ENCODE measurements at regions not wholly inside any gene's neighbourhood (a gene's known extent, or its start where the extent isn't known, plus 50 kb on each side); places are given as distances from the start of the nearest gene placed in this dataset.
"Not testable (repeated sequence)": the region's sequence is repeated elsewhere in the genome, so short reads cannot be mapped to it uniquely, and the experiment has no call there.

DNA sequence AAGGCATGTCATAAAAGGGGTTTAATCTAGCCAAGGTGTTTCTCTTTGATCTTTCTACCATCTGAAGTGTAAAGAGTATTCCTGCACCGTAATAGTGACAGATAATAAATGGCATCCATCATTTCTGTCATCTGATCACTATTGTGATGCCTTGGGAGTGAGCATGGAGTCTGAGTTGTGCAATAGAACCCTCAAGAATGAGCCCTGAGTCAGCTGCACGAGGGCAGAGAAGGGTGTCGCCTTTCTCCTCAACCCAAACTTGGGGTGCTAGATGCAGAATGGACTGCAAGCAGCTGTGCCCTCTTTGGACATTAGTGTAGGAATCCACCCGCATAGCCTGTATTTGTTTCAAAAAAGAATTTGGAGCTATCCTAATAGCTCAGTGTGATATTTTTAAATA lies 115.2 kb downstream of the ZNF37A start:
- no peak for DNase-seq (ENCODE audit: low spot score)

DNA sequence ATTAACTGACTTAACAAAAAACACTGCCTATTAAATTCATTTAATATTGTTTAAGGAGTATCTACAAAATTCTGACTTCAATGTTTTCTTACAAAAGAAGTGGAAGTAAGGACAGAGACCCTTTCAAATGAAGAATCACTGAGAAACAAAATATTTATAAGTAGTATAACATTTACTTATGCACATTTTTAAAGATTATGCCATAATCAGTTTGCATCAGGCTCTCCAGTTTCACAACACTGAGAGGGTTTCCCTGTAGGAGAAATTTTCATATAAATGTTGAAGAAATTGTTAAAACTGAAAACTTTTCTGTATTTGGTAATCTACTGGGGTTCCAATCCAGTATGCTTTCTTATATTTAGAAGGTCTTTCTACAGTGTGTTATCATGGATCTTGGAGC lies 115.6 kb downstream of the ZNF37A start:
- not testable (repeated sequence) for DNase-seq (ENCODE audit: low spot score)

DNA sequence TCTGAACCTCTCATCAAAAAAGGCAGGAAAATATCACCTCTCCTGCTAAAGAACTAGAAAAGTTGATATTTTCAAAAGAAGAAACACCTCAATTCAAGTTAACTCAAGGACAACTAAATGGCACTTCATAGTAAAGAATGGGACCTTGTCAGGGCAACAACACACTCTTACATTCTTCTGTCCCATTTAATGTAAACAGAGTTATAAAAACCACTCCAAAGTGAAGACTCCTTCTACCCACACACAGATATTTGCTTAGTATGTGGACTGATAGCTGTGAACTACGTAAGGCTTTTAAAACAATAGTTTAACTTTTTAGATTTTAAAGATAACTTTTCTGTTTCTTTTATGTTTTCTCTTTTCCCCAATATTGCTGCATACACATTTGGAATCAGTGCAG lies 118.3 kb downstream of the ZNF37A start:
- no peak for DNase-seq (ENCODE audit: low spot score)

DNA sequence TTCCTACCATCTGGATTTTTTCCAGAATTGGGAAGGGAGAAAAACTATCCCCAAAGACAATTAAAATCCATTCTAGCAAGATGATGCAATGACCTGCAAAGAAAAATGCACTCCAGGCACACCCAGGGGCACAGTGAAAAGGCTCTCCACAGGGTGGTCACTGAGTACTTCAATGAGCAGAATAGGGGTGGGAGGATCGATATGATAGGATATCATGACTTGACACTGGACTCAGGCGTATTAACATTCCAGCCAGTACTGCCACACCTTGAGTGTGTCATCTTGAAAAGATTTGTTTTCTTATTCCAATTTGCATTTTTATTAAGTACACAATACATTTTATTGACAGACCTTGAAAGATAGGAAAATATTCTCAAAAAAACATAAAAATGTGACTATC lies 132.2 kb downstream of the ZNF37A start:
- no peak for DNase-seq (ENCODE audit: low spot score)

DNA sequence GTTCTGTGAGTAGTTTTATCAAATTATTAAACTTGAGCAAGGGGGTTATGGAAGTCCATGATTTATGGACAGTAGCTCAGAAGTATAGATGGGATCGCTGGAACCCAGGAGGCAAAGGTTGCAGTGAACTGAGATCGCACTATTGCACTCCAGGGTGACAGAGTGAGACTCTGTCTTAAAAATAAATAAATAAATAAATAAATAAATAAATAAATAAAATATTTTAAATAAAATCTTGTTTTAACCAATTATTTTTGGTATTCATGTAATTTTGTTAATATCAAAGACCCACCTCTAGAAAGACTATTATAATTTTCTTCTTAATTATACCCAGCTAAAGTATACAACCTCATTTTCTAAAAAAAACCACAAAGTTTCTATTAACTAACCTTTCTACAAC lies 134.3 kb downstream of the ZNF37A start:
- no peak for DNase-seq (ENCODE audit: low spot score)

DNA sequence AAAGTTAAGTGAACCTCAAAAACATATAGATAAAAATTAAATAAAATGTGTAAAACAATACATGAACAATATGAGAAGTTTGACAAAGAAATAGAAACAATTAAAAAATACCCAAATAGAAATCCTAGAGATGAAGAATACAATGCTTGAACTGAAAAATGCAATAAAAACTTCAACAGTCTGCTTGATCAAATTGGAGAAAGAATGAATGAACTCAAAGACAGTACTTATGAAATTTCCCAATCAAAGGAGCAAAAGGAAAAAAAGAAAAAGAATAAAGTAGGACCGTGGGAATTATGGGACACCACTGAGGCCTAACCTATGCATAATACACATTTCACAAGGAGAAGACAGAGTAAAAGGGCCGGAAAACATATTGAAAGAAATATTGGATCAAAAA lies 144.3 kb downstream of the ZNF37A start:
- not testable (repeated sequence) for DNase-seq (ENCODE audit: low spot score)

DNA sequence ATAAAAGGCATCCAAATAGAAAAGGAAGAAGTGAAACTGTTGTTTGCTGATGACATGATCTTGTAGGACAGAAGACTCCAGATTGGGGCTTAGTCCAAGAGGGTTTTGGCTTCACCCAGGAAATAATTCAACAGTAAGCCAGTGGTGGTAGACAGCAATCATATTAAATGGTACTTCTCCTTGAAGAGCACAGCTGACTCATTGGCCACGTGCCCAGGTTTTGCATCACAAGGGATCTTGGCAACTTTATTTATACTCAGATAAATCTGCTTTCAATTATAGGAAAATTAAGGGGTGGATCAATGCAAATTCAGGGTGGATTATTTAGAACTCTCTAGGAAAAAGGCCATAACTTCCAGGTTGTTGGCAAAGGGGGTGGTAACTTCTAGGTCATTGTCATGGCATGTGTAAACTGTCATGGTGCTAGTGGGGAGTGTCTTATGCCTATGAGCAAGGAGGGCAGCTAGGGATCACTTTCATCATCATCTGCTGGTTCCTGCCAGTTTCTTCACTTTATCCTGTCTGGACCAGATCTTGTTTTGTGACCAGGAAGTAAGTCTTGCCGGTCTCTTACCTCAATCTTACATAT lies 148.0 kb downstream of the ZNF37A start:
- DNase-seq (ENCODE audit: low spot score) = not testable (repeated sequence)

DNA sequence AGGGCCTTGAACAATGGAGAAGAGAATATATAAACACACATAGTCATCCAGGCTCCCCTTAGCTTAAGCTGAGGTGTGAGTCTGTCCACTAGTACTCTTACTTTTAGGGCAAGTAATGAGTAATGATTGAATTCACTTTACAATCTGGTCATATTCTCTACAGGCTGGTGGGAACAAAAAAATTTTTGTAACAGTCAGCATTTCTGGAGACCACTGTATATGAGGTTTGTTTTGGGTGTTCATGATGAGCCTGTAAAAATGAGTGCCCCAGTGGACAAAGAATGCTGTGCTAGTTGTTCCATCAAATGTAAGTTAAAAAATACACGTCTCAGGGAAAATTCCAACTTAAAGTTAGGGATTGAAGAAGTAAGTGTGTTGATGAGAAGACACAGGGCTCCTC lies 154.0 kb downstream of the ZNF37A start:
- DNase-seq (ENCODE audit: low spot score) = not testable (repeated sequence)

DNA sequence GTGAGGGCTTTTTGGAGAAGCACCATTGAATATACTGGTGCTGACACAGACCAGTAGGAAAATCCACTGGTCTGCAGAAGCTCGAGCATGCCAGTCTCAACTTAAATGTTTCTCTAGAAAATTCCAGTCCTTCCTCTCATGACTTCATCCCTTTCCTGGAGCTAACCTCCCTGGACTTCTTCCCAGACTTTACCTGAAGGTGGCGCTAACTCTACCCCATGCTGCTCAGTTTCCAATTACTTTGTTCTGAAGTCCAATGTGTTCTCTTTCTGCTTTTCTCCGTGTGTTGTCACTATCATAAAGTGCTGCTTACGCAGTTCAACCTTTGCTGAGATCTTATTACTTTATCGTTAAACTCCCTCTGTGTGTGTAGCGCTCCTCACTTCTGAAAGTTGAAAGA lies 158.4 kb downstream of the ZNF37A start:
- not testable (repeated sequence) for DNase-seq (ENCODE audit: low spot score)

DNA sequence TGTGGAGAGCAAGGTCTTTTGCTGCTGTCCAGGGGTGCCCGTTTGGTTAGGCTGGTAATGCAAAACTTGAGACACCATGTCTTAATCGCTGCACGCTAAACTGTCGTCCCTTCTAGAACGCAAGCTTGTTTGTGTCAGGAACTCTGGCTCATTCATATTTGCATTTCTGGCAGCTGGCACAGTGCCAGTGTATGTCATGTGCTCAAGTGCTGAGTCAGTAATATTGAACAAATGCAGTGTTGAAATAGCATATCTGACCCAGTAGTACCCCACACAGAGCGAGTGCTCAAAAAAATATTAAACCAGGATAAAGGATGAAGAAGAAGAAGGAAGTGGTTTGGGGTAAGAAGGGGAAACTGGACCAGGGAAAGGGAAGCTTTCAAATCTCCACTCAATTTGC lies 173.4 kb downstream of the ZNF37A start:
- not testable (repeated sequence) for DNase-seq (ENCODE audit: low spot score)

DNA sequence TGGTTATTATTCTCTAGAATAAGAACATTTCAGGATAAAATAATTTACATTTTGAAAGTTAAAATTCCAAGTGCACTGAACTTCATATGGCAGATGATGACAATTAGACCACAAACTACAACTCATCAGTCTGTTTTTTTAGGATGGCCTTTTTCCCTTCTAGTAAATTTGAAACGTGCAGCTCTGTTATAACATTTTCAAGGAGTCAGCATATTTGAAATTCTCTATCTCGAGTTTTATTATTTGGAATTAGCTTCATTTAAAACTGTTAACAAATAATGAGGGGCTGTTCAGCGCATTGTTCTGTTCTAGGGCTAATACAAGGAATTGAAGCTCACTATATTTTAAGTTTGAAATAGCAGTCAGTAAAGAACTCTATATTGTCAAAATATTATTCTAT lies 176.9 kb downstream of the ZNF37A start:
- not testable (repeated sequence) for DNase-seq (ENCODE audit: low spot score)

DNA sequence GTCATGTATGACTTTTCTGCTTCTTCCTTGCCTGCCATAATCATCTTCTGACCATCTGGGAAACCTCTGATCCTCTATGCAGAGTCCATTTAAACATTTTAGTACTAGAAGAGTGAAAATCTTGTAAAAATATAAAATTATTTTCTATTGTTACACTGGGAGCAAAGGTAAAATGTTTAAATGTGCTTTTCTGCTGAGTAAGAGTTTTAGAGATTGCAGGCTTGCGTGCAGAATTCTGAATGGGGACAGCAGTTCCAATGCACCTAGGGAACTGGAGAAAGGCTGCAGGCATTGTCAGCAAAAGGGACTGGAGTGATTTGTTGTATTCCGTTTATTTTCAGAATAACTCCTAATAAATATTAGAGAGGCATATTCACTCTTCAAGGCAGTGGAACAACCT lies 180.7 kb downstream of the ZNF37A start:
- not testable (repeated sequence) for DNase-seq (ENCODE audit: low spot score)

DNA sequence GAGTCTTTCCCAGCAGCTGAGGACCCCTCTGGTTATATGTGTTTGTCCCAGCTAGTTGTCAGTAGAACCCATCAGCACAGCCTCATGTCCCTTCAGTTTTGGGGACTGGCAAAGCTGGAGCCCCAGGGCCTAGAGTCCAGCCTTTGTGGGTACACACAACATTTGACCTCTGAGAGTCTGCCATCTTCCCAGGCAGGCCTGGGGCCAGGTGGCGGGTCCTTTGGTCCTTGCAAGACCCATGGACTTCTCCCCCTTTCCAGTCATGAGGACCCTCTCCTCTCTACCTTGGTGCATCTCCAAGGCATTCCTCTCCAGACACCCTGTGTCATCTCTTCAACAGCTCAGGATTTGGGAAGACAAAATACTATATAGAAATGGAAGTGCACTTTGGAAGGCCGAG lies 198.4 kb downstream of the ZNF37A start:
- not testable (repeated sequence) for DNase-seq (ENCODE audit: low spot score)

DNA sequence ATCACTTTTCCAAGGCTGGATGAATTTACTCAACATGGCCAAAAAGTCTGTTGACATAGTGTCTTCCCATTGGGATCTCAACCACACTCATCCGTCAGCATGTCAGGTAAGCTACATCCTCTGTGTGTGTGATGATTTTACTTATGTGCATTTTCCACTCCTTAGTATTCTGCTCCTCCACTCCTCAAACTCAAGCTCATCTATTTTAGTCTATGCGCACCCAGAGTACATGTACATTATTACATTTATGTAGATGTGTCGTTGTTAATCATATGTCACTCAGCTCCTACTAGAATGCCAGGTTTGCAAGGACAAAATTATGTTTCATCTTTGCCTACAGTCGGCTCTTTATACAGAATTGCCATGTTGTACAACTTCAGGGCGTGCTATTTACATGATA lies 216.0 kb downstream of the ZNF37A start:
- DNase-seq (ENCODE audit: low spot score) = not testable (repeated sequence)

DNA sequence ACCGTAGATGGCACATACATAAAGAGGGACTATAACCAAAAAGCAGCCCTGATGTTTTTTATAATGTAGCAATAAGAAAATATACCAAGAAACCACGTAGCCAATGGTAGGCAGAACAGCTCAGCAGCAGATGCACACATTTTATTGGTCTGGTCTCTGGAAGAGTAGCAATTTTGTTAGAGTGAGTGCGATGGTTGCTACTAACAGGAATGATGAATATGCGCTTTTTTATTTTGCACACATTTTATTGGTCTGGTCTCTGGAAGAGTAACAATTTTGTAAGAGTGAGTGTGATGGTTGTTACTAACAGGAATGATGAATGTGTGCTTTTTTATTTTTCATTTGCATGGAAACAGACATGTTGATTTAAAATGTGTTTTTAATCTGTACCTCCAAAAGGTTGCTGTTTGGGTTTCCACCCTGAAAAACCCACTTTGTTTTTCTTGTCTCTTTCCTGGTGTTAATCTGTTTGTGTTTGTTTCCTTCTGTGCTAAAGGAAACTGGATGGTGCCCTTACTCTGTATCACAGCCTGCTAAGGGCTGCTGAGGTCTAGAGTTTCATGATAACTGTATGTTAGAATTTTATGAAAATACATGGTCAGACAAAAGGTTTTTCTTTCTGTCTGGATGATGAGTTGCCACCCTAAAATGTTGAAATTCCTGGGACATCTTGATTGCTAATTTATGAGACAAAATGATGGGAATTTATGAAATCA lies 221.1 kb downstream of the ZNF37A start:
- DNase-seq (ENCODE audit: low spot score) = not testable (repeated sequence)

DNA sequence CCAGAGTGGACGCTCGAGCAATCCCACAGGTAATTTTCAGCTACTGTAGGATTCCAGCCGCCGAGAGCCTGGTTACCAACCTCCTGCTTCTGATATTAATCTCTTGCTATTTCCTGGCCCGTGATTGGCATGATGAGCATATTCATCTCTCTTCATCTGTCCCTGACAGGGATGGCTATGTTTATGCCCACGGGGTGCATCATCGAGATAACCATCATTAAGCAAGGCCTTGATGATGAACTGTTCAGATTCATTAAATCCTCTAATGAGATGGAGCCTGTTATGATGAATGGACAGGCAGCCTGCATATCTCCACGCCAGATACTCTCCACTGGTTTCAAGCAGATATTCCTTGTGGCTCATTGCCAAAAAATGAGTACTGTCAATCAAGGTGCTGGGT lies 227.3 kb downstream of the ZNF37A start:
- not testable (repeated sequence) for DNase-seq (ENCODE audit: low spot score)

DNA sequence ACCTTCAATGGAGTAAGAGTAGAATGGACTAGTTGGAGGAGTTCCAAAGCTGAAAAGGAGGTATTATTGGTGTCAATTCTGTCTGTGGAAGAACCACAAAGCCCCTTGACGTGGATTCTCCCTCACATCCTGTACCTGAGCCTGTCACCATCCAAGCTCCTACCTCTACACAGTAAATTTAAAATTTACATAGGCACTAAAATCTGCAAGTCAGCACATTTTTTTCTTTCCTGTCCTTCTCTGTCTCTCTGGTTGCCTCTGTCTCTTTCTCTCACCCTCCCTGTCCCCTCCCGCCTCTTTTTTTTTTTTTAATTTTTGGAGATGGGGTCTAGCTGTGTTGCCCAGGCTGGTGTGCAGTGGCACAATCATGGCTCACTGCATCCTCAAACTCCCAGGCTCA lies 236.2 kb downstream of the ZNF37A start:
- DNase-seq (ENCODE audit: low spot score) = not testable (repeated sequence)

DNA sequence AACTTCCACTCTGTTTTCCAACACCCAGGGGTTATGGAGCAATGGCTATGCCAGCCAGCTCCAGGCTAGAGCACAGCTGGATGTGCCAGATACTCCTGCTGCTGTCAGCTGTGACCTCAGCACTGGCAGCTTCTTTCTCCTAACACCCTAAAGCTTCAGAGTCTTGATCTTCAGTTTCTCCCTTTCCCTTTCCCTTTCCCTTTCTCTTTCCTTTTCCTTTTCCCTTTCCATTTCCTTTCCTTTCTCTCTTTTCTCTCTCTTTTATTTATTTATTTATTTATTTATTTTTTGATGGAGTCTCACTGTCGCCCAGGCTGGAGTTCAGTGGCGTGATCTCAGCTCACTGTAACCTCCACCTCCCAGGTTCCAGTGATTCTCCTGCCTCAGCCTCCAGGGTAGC lies 237.0 kb downstream of the ZNF37A start:
- DNase-seq (ENCODE audit: low spot score) = not testable (repeated sequence)

DNA sequence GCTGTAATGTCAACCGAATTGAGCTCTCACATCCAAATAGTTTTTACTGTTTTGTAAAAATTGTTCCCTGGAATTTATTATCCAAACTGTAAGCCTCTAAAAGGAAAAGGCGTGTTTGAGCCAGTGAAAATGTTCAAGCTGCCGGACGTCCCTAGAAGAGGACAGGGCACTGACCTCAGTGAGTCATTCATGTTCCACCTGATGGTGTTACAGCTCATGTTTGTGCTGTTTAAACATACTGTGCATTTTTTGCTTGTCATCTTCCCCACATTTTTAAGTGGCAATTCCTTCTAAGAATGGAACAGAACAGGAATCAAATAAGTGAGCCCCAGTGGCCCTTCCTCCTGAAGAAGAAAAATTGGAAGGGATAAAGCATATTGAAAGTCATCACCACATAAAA lies 239.6 kb downstream of the ZNF37A start:
- not testable (repeated sequence) for DNase-seq (ENCODE audit: low spot score)

DNA sequence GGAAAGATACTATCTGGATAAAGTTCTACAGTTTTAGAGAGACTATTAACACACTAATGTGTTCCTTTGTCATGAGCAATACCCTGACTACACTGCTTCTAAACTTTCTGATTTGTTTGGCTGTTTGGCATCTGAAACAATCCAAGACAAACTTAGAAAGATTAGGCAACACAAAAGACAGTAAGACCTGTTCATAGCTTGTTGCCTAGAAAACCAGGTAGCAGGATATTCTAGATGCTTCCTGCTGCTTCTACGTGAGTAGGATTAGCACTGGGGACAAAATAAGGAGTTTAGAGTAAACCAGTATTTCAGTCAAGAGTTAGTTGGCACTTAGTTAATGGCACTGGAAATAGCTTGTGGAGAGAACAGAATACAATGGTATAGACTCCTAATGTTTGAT lies 256.5 kb downstream of the ZNF37A start:
- DNase-seq (ENCODE audit: low spot score) = not testable (repeated sequence)

DNA sequence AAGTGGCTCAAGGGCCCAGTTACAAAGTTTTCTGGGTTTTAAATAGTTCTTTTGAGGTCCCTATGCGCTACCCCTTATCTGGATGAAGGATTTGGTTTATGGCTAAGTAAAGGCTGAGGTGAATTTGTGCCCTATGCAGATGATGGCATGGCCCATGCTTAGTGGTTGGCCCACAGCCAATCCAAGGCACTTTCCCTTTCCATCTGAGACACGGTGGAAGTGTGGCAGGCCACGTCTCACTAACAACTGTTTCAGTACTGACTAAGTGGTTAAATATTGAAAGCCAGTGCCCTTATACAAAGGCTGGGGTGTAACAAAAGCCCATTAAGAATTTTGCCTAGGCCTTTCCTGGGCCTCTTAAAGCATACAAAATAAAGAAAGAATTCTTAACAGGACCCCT lies 260.3 kb downstream of the ZNF37A start:
- not testable (repeated sequence) for DNase-seq (ENCODE audit: low spot score)

DNA sequence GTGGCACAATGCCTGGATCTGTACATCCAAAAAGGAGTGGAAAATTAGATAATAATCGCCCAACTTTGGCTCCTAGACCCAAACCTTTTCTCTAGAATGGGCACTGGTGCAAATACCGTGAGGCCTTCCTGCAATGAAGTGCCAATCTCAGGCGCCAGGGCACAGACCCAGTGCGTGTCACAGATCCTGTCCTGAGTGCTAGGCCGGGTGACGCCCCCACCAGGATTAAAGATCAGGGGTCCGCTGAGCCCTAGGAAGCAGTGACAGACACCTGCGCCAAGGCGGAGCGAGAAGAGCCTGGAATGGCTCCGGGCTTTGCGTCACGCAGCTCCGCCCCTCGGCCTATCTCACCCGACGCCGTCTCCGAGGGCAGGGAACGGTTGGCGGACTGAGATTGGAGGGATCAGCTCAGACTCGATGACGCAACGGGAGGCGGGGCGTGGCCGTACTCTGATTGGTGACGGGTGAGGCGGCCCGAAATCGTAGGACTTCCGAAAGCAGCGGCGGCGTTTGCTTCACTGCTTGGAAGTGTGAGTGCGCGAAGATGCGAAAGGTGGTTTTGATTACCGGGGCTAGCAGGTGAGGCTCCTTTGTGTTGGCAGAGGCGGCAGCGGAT lies 261.9 kb downstream of the ZNF37A start:
- DNase-seq (ENCODE audit: low spot score) = peak; percentile 43

DNA sequence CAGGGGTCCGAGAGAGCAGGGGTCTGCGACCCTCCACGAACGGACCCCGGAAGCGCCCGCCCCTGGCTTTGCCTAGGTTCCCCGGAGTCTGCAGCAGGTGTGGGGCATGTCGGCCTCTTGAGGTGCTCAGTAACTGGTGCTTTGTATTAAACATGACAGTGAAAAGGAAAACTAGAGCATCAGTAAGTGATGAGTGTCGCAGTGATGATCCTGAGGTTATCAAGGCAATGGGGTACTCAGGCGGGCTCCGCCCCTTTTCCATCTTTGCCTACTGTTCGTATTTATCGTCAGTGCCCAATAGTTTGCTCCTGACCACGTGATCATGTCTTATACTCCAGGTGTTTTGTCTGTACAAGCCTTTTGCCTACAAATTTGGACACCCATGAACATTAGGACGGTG lies 262.4 kb downstream of the ZNF37A start:
- DNase-seq (ENCODE audit: low spot score) = peak; percentile 1
